Loucy (cell line): ENCODE measurements at regions not wholly inside any gene's neighbourhood (a gene's known extent, or its start where the extent isn't known, plus 50 kb on each side); places are given as distances from the start of the nearest gene placed in this dataset.

Experiments used
- H2AFZ ChIP-seq: fragments of 200-600 bp; sonication (generic); 2 replicates; pipeline ENCODE4 v1.6.0; 2016; ENCODE audit warnings: antibody characterized with exemption, mild to moderate bottlenecking, low read length, moderate library complexity
- H3F3A ChIP-seq: fragments of 200-600 bp; 2 replicates; pipeline ENCODE4 v1.6.0; 2016; ENCODE audit warnings: antibody characterized with exemption, low read depth, mild to moderate bottlenecking
- H3K27me3 ChIP-seq: fragments of 200-600 bp; sonication (generic); 2 replicates; pipeline ENCODE4 v1.6.1; 2014; ENCODE audit warnings: low read length, mild to moderate bottlenecking; ENCODE audit not compliant: insufficient read depth, poor library complexity, severe bottlenecking
- H3K36me3 ChIP-seq: fragments of 200-600 bp; sonication (generic); 2 replicates; pipeline ENCODE4 v1.6.1; 2016; ENCODE audit warnings: low read length; ENCODE audit not compliant: insufficient read depth
- H3K4me1 ChIP-seq: fragments of 200-600 bp; sonication (generic); 2 replicates; pipeline ENCODE4 v1.5.1; 2014; ENCODE audit warnings: low read length, mild to moderate bottlenecking; ENCODE audit not compliant: insufficient read depth, poor library complexity, severe bottlenecking
- H3K4me2 ChIP-seq: fragments of 200-600 bp; sonication (generic); 2 replicates; pipeline ENCODE4 v1.6.0; 2014; ENCODE audit warnings: antibody characterized with exemption, low read length, low read depth, mild to moderate bottlenecking; ENCODE audit not compliant: poor library complexity, severe bottlenecking
- H3K4me3 ChIP-seq: fragments of 200-600 bp; sonication (generic); 2 replicates; pipeline ENCODE4 v1.5.1; 2014; ENCODE audit warnings: low read length, mild to moderate bottlenecking, mixed read lengths; ENCODE audit not compliant: poor library complexity, severe bottlenecking
- H3K79me2 ChIP-seq: fragments of 200-600 bp; sonication (generic); 2 replicates; pipeline ENCODE4 v1.6.1; 2014; ENCODE audit warnings: low read length; ENCODE audit not compliant: insufficient read depth
- H3K9ac ChIP-seq: fragments of 200-600 bp; sonication (generic); 2 replicates; pipeline ENCODE4 v1.6.0; 2014; ENCODE audit warnings: mild to moderate bottlenecking, low read depth, low read length, moderate library complexity; ENCODE audit not compliant: poor library complexity, severe bottlenecking
- H3K9me2 ChIP-seq: fragments of 200-600 bp; sonication (generic); replicated peaks from 2 replicates; pipeline ENCODE4 v1.6.1; 2016; ENCODE audit warnings: low read depth, low read length, mixed read lengths
- H3K9me3 ChIP-seq: fragments of 200-600 bp; sonication (generic); 2 replicates; pipeline ENCODE4 v1.6.1; 2014; ENCODE audit warnings: mild to moderate bottlenecking, antibody characterized with exemption, low read length, low read depth; ENCODE audit not compliant: insufficient read depth
- H4K20me1 ChIP-seq: fragments of 200-600 bp; sonication (generic); 2 replicates; pipeline ENCODE4 v1.6.0; 2014; ENCODE audit warnings: antibody characterized with exemption, low read length, mild to moderate bottlenecking; ENCODE audit not compliant: insufficient read depth, poor library complexity, severe bottlenecking
- CTCF ChIP-seq: fragments of 200-600 bp; sonication (generic); conservative IDR thresholded peaks from 2 replicates; pipeline ENCODE4 v1.5.1; 2014; ENCODE audit warnings: mild to moderate bottlenecking, antibody characterized with exemption, low read length
- EZH2phosphoT487 ChIP-seq: fragments of 200-600 bp; IDR thresholded peaks from 2 replicates; pipeline ENCODE4 v1.6.1; 2018; ENCODE audit warnings: antibody characterized with exemption, mild to moderate bottlenecking, moderate library complexity, borderline replicate concordance

GRCh38 chr4:91984466-91984865, 319.3 kb upstream of the GRID2 start:
- Histone ChIP-seq H3K4me3 (no peak overlapping the region), H3K27me3 (no peaks in the 10 kb centered on the region), H2AFZ (no peak overlapping the region), H3F3A (no peaks in the 10 kb centered on the region), H3K79me2 (no peaks in the 10 kb centered on the region), H3K36me3 (no peaks in the 10 kb centered on the region), H3K9ac (no peak overlapping the region), H3K9me2 (no peaks in the 10 kb centered on the region), H3K4me2 (no peak overlapping the region), H3K4me1 (no peaks in the 10 kb centered on the region), H4K20me1 (no peaks in the 10 kb centered on the region), H3K9me3 (no peaks in the 10 kb centered on the region)
- TF ChIP-seq EZH2phosphoT487 = no peak
- no peak for TF ChIP-seq CTCF

GRCh38 chr4:91989914-91990313, 313.9 kb upstream of the GRID2 start:
- Histone ChIP-seq H3K79me2 (no peaks in the 10 kb centered on the region), H3K9me3 (no peaks in the 10 kb centered on the region), H3K9ac (no peak overlapping the region), H3K9me2 (no peaks in the 10 kb centered on the region), H3K4me2 (no peak overlapping the region), H4K20me1 (no peaks in the 10 kb centered on the region), H3K4me3 (no peak overlapping the region), H3K27me3 (no peaks in the 10 kb centered on the region), H3F3A (no peaks in the 10 kb centered on the region), H2AFZ (no peak overlapping the region), H3K36me3 (no peaks in the 10 kb centered on the region), H3K4me1 (no peaks in the 10 kb centered on the region)
- no peak for TF ChIP-seq EZH2phosphoT487

DNA sequence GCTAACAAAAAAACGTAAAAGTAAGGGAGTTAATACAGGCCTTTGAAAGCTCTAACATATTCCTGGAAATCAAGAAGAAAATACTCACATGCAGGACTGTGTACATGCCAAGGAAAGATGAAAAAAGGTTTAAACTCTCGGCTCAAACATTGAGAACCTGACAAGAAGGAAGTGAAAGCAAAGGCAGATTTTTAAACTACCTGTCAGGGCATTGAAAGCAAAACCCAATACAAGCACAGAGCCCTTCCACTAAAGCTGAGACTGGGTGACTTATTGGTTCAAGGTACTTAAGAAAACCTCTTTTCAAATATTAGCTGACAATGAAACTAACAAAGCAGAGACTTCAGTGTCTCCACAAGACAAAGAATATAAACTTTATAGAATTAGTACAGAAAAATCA, 313.0 kb upstream of the GRID2 start:
- Histone ChIP-seq H3K4me3 (no peak overlapping the region), H3K27me3 (no peaks in the 10 kb centered on the region), H3K9ac (no peak overlapping the region), H3K36me3 (no peaks in the 10 kb centered on the region), H3K4me1 (no peaks in the 10 kb centered on the region), H3K9me3 (no peaks in the 10 kb centered on the region), H3F3A (no peaks in the 10 kb centered on the region), H4K20me1 (no peaks in the 10 kb centered on the region), H3K4me2 (no peak overlapping the region), H3K9me2 (no peaks in the 10 kb centered on the region), H3K79me2 (no peaks in the 10 kb centered on the region), H2AFZ (no peak overlapping the region)
- TF ChIP-seq CTCF (no peak), EZH2phosphoT487 (no peak)

DNA sequence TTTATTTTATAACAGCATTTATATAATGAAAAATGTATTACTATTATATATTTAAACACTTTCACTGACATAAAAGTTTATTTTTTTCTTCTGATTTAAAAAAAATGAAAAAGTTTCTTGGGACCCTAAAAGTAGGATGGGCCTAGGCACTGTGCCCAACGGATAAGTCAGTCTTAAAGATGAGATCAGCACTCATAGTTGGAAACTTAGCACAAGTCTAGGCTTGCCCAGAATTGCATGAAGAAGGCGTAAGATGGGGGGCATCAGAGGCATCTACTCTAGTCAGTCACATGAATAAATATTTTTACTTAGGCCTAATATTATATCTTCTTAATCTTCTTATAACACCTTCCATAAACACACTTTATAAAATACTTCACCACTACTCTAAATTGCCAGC, 306.7 kb upstream of the GRID2 start:
- TF ChIP-seq CTCF = no peak
- no peak overlapping the region for H3K9ac ChIP-seq

More for the DNA sequence above, 306.7 kb upstream of the GRID2 start:
- no peak overlapping the region for H3K4me2 ChIP-seq
- H3K27me3 ChIP-seq = no peaks in the 10 kb centered on the region
- no peaks in the 10 kb centered on the region for H3K9me3 ChIP-seq
- no peak overlapping the region for H3K4me3 ChIP-seq
- no peaks in the 10 kb centered on the region for H3K36me3 ChIP-seq
- no peaks in the 10 kb centered on the region for H3K4me1 ChIP-seq
- H3K79me2 ChIP-seq = no peaks in the 10 kb centered on the region
- H2AFZ ChIP-seq = no peak overlapping the region
- H3F3A ChIP-seq = no peaks in the 10 kb centered on the region
- H3K9me2 ChIP-seq = no peaks in the 10 kb centered on the region
- H4K20me1 ChIP-seq = no peaks in the 10 kb centered on the region
